LoVo (cell line): ENCODE measurements at regions not wholly inside any gene's neighbourhood (a gene's known extent, or its start where the extent isn't known, plus 50 kb on each side); places are given as distances from the start of the nearest gene placed in this dataset.
"Not testable (repeated sequence)": the region's sequence is repeated elsewhere in the genome, so short reads cannot be mapped to it uniquely, and the experiment has no call there.

Experiments
- DNase-seq: peaks from one replicate; pipeline ENCODE4 v3.0.0-alpha.2; 2016; ENCODE audit warnings: low spot score

- DNase-seq: no peak
Measured at GRCh38 chr7:112678626-112679025, 111.6 kb downstream of the TMEM168 start.

GRCh38 chr7:112689466-112690177 is 100.6 kb downstream of the TMEM168 start:
- DNase-seq: not testable (repeated sequence)

- DNase-seq: no peak
Measured at GRCh38 chr7:112692333-112692732, 97.9 kb downstream of the TMEM168 start.

GRCh38 chr7:112697211-112697610 is 93.0 kb downstream of the TMEM168 start:
- DNase-seq: not testable (repeated sequence)

GRCh38 chr7:112699725-112700513 is 90.3 kb downstream of the TMEM168 start:
- no peak for DNase-seq

- no peak for DNase-seq
Measured at GRCh38 chr7:112701456-112701855, 88.7 kb downstream of the TMEM168 start.

GRCh38 chr7:112707655-112708054 is 82.5 kb downstream of the TMEM168 start:
- DNase-seq: no peak

GRCh38 chr7:112708236-112708635 is 82.0 kb downstream of the TMEM168 start:
- DNase-seq: no peak
